Heart left ventricle (tissue), 16 donors: ENCODE measurements at regions not wholly inside any gene's neighbourhood (a gene's known extent, or its start where the extent isn't known, plus 50 kb on each side); places are given as distances from the start of the nearest gene placed in this dataset.

Experiments used
- ATAC-seq, 4 donors: fragments of 200-7000 bp; cut with Tn5 transposase; one replicate each; pipeline ENCODE4 v1.9.1; 2020 to 2022; ENCODE audit warnings: moderate library complexity in 4 of 4, mild to moderate bottlenecking in 3 of 4, moderate number of reproducible peaks in 1 of 4
- DNase-seq, 5 donors: peaks; one replicate each; pipeline ENCODE4 v3.0.0-alpha.2; 2020
- H3K27ac ChIP-seq, 12 donors: fragments of 200-600 bp; sonication (generic) in 4 of 12; one replicate each; pipeline versions ENCODE4 v1.5.0 to v1.8.0; 2016 to 2022; ENCODE audit warnings: mild to moderate bottlenecking in 2 of 12
- H3K27me3 ChIP-seq, 9 donors: fragments of 200-600 bp; sonication (generic) in 2 of 9; one replicate each; pipeline versions ENCODE4 v1.5.1 to v1.8.0; 2016 to 2022; ENCODE audit warnings: mild to moderate bottlenecking in 3 of 9
- H3K36me3 ChIP-seq, 9 donors: fragments of 200-600 bp; sonication (generic) in 2 of 9; one replicate each; pipeline versions ENCODE4 v1.5.0 to v1.8.0; 2018 to 2022; ENCODE audit warnings: mild to moderate bottlenecking in 2 of 9
- H3K4me1 ChIP-seq, 12 donors: fragments of 200-600 bp; sonication (generic) in 4 of 12; one replicate each; pipeline versions ENCODE4 v1.5.0 to v1.8.0; 2016 to 2022; ENCODE audit warnings: mild to moderate bottlenecking in 3 of 12
- H3K4me3 ChIP-seq, 12 donors: fragments of 200-600 bp; sonication (generic) in 4 of 12; one replicate each; pipeline versions ENCODE4 v1.5.0 to v1.8.0; 2017 to 2022; ENCODE audit warnings: mild to moderate bottlenecking in 9 of 12, moderate library complexity in 4 of 12
- H3K9me3 ChIP-seq, 12 donors: fragments of 200-600 bp; sonication (generic) in 4 of 12; one replicate each; pipeline versions ENCODE4 v1.5.0 to v1.8.0; 2016 to 2022; ENCODE audit warnings: mild to moderate bottlenecking in 1 of 12
- CTCF ChIP-seq, 12 donors: fragments of 200-600 bp; sonication (generic) in 4 of 12; IDR thresholded peaks; one replicate each; pipeline versions ENCODE4 v1.5.0 to v1.8.0; 2018 to 2022; ENCODE audit warnings: antibody characterized with exemption in 12 of 12, mild to moderate bottlenecking in 5 of 12
- POLR2A ChIP-seq, 2 donors: fragments of 450-650 bp; IDR thresholded peaks; one replicate each; pipeline ENCODE4 v1.6.1; 2017; ENCODE audit warnings: antibody characterized with exemption in 2 of 2, mild to moderate bottlenecking in 2 of 2, moderate library complexity in 2 of 2
- WGBS, 4 donors: extraction: QIAGEN DNeasy Blood & Tissue Kit in 2 of 4; methylation state at CpG; one replicate each; pipeline versions ENCODE4 v1.1.5 to v1.1.7; 2013 to 2018; 5-methylcytosine and 5-hydroxymethylcytosine counted together
- intact Hi-C, 10 donors: fragments of 100-400 bp; cut with DNase I; formaldehyde crosslinking; loops; one replicate each; pipeline versions ENCODE4 v1.11.1 to v1.14.2; 2022
- donor health status: ischemic (EF 13 %, LVEDD 7.1; RV severe dilation, severe dysfunction).
- donor health status: healthy with polysubstance abuse.
- donor health status: DM: no; HTN: yes; CAD: no.
- donor health status: DM: no; HTN: no; CAD: no.
- donor health status: ischemic (EF 25% LVEDD 6.9; RV normal size, moderate dysfunction).
- donor health status: ischemic (EF 25% LVEDD 5.7; RV mildly dilated, moderate dysfunction).
- donor health status: healthy.
- donor health status: DM: yes; HTN: yes; CAD: no.
- donor health status: ischemic (EF 35%, LVEDD 5.7; RV mildly dilated, moderate dysfunction).
- donor health status: nonischemic (EF 11% LVEDD 7.7; RV severe dilation, severe dysfunction).
- donor health status: DM: yes; HTN: yes; CAD: no.
- donor health status: PGD.
- donor health status: ischemic (EF 29% LVEDD 5.4; RV normal size, mild dysfunction).
- donor health status: nonischemic (EF 23%, LVEDD 6.1; RV moderate dilation, normal function).

- Histone ChIP-seq H3K4me1 (peaks cover 0 to 46% (median 0%) of the 10 kb centered on the region in 12 donors), H3K27ac (peak overlapping the region in 1 of 12 donors; percentile 85), H3K9me3 (no peaks in the 10 kb centered on the region), H3K4me3 (no peak overlapping the region), H3K36me3 (no peaks in the 10 kb centered on the region), H3K27me3 (no peaks in the 10 kb centered on the region)
- intact Hi-C loops = no loop called here
- DNase-seq (no peak), ATAC-seq (peak in 1 of 4 donors; percentile 41)
- TF ChIP-seq CTCF (IDR thresholded peaks at IDR 0.05) (no peak), POLR2A (IDR thresholded peaks at IDR 0.05) (no peak)
- whole genome bisulfite sequencing, 4 donors = 43 to 90% (median 60%) methylated on average over 2 of the region's 2 CpGs
Measured at GRCh38 chr5:56685503-56686217, 129.7 kb upstream of the MAP3K1 start.

- TF ChIP-seq POLR2A (IDR thresholded peaks at IDR 0.05) (no peak), CTCF (IDR thresholded peaks at IDR 0.05) (no peak)
- intact Hi-C loops = no loop called here
- no peak for ATAC-seq
Measured at GRCh38 chr5:56684159-56684558, 131.2 kb upstream of the MAP3K1 start.

GRCh38 chr5:56683733-56684132, 131.6 kb upstream of the MAP3K1 start:
- TF ChIP-seq CTCF (IDR thresholded peaks at IDR 0.05) (no peak), POLR2A (IDR thresholded peaks at IDR 0.05) (no peak)
- DNase-seq = no peak
- no peaks in the 10 kb centered on the region for H3K27me3 ChIP-seq
- H3K9me3 ChIP-seq = no peaks in the 10 kb centered on the region
- no peaks in the 10 kb centered on the region for H3K36me3 ChIP-seq
- WGBS, 4 donors = 98 to 100% (median 98%) methylated on average over 2 of the region's 2 CpGs
- no peak for ATAC-seq
- H3K27ac ChIP-seq = no peak overlapping the region
- peaks cover 0 to 46% (median 0%) of the 10 kb centered on the region in 12 donors for H3K4me1 ChIP-seq
- no peak overlapping the region for H3K4me3 ChIP-seq
- intact Hi-C loops = no loop called here

More at GRCh38 chr5:56684159-56684558, 131.2 kb upstream of the MAP3K1 start:
- H3K36me3 ChIP-seq = no peaks in the 10 kb centered on the region
- WGBS, 4 donors = 89 to 96% (median 94%) methylated on average over 3 of the region's 3 CpGs
- no peak overlapping the region for H3K4me3 ChIP-seq
- peaks cover 0 to 46% (median 0%) of the 10 kb centered on the region in 12 donors for H3K4me1 ChIP-seq
- H3K9me3 ChIP-seq = no peaks in the 10 kb centered on the region
- DNase-seq = no peak
- H3K27ac ChIP-seq = no peak overlapping the region
- H3K27me3 ChIP-seq = no peaks in the 10 kb centered on the region

- H3K27me3 ChIP-seq = no peaks in the 10 kb centered on the region
- intact Hi-C loops = no loop called here
- peaks cover 0 to 42% (median 0%) of the 10 kb centered on the region in 12 donors for H3K4me1 ChIP-seq
- no peaks in the 10 kb centered on the region for H3K9me3 ChIP-seq
- ATAC-seq (no peak), DNase-seq (no peak)
- no peaks in the 10 kb centered on the region for H3K36me3 ChIP-seq
- H3K4me3 ChIP-seq = no peak overlapping the region
- TF ChIP-seq CTCF (IDR thresholded peaks at IDR 0.05) (no peak), POLR2A (IDR thresholded peaks at IDR 0.05) (no peak)
- WGBS, 4 donors = 94 to 98% (median 98%) methylated on average over 1 of the region's 1 CpG
- no peak overlapping the region for H3K27ac ChIP-seq
Measured at GRCh38 chr5:56683281-56683680, 132.1 kb upstream of the MAP3K1 start.
